Medulla oblongata (tissue), 1 donor: ENCODE measurements at regions not wholly inside any gene's neighbourhood (a gene's known extent, or its start where the extent isn't known, plus 50 kb on each side); places are given as distances from the start of the nearest gene placed in this dataset.
"Not testable (repeated sequence)": the region's sequence is repeated elsewhere in the genome, so short reads cannot be mapped to it uniquely, and the experiment has no call there.

ENCODE experiments used
- DNase-seq: peaks from one replicate; pipeline ENCODE4 v3.0.0-alpha.2; 2015; ENCODE audit errors: extremely low spot score

DNA sequence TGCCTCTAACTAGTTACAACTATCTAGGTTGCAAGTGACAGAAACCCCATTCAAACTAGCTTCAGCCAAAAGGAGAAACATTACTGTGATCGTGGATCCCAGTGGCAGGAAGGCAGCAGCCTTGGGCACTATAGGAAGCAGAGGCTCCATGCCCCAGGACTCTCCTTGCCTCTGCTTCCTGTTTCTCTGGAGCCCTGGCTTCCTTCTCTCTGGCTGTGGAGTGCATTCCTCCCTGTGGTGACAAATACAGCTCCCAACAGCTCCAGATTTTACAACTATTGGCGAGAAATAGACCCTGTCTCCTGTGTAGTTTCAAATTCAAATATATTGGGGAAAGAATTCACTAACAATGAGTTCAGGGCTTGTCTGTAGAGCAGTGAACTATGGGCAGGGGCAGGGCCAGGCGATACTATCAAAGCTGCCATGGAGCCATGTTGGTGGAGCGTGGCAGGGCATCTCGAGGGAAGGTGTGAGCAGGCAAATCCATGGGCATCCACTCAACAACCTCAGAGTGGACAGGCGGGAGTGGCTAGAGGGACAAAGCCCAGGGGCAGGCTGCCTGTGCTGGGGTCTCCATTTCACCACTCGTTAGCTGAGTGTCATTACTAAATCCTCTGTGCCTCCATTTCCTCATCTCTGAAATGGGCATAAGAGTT is 189.5 kb downstream of the ERCC6L2 start:
- DNase-seq, result no peak

DNA sequence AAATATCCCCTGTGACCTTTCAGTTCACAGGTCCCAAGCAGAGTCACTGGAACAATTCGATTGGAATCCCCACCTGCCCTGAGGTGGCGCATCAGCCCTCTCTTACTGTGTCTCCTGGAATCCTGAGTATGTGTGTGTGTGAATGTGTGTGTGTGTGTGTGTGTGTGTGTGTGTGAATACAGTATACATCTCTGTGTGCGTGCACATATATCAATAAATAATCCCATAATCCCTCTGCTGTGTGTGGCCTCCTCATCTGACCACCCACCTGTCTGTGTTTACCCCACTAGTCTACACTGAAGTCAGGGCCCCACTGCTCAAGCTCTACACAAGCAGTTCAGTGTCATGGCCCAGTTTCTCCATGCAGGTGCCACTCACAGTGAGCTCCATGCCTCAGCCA is 187.4 kb downstream of the ERCC6L2 start:
- no peak for DNase-seq

DNA sequence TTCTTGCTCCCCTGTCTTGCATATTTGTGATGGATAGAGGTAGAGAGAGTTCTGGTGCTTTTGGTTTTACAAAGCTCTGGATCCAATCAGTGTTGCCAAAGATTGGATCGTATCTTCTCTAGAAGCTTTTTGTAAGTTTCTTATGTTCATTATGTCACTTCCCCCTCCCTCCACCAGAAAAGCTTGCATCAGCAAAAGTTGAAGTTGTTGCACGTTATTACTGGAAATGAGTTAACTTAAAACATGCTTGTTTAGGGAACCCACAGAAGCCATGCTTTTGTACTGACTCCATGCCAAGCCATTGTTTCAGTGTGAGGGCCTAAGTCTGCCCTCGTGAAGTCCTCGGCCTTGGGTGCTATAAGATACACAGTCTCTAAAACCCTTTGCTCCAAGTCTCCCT is 186.5 kb downstream of the ERCC6L2 start:
- DNase-seq, result no peak

DNA sequence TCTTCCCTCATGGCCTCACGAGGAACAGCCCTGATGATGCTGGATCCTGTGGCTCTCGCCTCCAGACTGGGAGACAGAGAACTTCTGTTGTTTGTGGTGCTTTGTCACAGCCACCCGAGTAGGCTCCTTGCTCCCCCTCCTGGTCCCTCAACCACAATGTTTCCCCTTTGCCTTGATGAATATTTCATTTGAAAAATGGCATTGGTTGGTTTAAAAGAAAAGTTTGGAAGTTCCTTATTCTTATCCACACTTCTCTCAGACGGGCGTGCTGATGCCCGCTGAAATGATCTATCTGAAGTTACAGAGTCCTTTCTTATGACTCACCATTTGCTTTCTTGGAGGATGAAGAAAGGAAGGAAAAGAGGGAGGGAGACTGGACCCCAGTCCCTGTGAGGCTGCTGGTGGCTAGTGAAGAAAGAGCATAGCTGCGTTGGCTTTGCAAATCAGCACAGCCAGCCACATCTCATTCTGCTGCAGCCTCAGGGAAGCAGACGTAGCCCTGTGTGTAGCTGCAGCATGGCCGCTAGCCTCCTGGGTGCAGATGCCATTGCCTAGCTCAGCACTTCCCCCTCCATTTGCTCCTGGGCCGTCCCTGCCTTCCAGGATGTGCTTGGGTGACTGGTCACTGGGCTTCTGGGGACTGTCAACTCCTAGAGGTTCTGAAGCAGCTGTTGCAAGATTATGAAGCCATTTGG is 185.9 kb downstream of the ERCC6L2 start:
- peak; percentile 79 for DNase-seq

GRCh38 chr9:96058218-96058617 is 182.7 kb downstream of the ERCC6L2 start:
- DNase-seq, result no peak

GRCh38 chr9:96057155-96057554 is 181.7 kb downstream of the ERCC6L2 start:
- no peak for DNase-seq

DNA sequence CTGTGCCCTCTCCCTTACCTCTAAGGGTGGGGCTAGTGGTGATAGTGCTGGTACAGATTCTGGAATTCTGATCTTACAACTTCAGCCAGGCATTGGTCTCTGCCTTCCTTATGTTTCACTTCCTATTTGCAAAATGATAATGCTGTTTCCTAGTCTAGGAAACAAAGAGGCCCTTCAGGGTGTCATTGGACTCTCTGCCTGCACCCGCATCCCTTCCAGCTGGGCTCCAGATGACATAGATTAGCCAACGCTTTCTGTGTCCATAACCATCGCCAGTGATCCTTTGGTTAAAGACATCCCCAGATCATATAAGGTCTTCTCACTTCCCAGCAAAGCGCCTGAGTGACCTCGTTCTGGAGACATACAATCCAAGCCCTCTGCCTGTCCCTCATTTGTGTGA is 180.7 kb downstream of the ERCC6L2 start:
- DNase-seq, result peak; percentile 42

GRCh38 chr9:96054248-96054647 is 178.8 kb downstream of the ERCC6L2 start:
- DNase-seq, result not testable (repeated sequence)

DNA sequence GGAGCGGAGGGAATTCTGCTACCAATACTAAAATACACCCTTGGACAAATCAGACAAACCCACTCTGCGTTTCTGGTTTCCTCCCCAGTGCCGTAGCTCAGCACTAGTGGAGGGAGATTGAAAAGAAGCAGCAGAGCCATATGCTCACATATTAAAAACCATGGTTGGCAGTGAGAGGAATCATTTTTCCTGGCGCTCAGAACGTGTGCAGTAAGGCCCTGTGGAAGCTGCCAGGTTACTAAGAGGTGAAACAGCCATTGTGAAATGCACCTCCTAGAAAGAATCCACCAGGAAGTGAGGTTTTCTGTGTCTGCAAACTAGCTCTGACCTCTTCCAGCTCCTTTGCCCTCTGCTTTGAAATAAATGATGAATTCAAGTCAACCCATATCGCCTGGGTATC is 177.2 kb downstream of the ERCC6L2 start:
- no peak for DNase-seq

DNA sequence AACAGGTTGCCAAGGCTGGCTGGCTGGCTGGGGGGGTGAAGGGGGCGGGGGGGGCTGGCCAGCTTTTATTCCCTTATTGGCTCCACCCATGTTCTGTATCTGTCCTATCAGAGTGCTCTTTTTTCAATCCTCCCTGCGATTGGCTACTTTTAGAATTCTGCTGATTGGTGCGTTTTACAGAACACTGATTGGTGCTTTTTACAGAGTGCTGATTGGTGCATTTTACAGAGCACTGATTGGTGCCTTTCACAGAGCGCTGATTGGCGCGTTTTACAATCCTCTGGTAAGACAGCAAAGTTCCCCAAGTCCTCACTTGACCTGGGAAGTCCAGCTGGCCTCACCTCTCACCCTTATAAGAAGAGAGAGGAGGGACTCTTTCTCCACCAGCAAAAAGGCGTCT is 175.9 kb downstream of the ERCC6L2 start:
- DNase-seq, result no peak

DNA sequence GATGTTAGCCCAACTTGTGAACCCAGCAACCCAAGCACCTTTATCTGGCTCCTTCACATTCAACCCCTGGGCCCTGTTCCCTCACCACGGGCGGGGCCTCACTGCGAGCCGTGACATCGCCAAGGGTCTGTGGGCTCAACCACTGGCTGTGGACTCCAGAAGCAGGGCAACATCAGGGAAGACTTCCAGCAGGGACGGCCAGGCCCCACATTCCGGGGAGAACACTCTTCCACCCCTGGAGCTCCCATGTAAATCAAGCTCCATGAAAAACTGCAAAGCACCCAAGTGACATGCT is 175.3 kb downstream of the ERCC6L2 start:
- DNase-seq, result no peak

GRCh38 chr9:96050048-96050860 is 174.8 kb downstream of the ERCC6L2 start:
- no peak for DNase-seq

- peak; percentile 95 for DNase-seq
Observed at GRCh38 chr9:96048956-96049831, 173.7 kb downstream of the ERCC6L2 start.

- DNase-seq, result peak; percentile 59
Observed at GRCh38 chr9:96048104-96048955, 172.8 kb downstream of the ERCC6L2 start.

GRCh38 chr9:96047741-96048103 is 172.2 kb downstream of the ERCC6L2 start:
- no peak for DNase-seq

- no peak for DNase-seq
Observed at GRCh38 chr9:96047116-96047639, 171.7 kb downstream of the ERCC6L2 start.

DNA sequence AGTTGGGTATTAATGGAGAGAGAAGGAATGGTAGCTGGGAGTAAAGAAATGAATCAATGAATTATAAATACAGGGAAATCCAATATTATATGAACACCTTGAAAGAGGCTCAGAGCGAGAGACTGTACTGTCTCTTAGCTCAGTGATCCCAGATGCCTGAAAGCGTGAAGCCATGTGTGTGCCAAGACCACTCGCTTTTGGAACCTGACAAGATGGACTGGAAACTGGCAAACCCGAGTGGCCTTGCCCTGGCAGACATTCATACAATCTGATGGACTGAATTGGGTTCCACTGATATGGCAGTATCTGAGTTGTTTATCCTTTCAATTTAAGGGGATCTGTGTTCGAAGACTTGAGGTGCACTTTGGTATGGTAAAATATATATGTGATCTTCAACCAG is 170.3 kb downstream of the ERCC6L2 start:
- no peak for DNase-seq

DNA sequence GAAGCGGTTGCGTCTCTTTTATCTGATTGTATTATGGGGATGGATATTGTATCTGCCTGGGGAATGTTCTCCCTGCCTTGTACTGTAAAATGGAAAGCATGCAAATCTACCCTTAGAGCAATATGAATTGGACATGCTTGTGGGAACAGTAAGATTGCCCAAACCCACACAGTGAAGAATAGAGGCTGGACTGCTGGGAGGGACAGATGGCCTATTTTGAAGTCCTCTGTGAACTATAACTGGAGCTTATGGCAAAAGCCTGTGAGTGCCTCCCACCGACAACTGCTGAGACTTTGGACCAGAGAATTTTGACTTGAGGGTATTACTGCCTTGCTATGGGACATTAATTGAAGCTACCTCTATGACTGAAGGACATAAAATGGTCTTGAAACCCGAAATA is 168.9 kb downstream of the ERCC6L2 start:
- no peak for DNase-seq

- DNase-seq, result no peak
Observed at GRCh38 chr9:96040591-96041461, 165.3 kb downstream of the ERCC6L2 start.

DNA sequence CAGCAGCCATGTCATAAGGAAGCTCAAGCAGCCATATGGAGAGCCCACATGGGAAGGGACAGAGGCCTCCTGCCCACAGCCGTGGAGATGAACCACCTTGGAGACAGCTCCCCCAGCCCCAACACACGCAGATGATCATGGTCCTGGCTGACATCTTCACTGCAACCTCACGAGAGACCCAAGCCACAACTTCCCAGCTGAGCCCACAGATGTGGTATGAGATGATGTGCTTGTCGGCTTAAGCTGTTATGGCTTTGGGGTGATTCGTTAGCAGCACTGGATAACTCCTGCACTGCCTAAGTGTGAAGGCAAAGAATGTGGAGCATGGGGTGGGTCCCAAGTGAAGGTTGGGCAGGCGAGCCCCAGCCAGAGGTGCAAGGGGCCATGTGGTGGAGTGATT is 163.4 kb downstream of the ERCC6L2 start:
- DNase-seq, result no peak
